AG04449 (cell line): ENCODE measurements at regions not wholly inside any gene's neighbourhood (a gene's known extent, or its start where the extent isn't known, plus 50 kb on each side); places are given as distances from the start of the nearest gene placed in this dataset.
"Not testable (repeated sequence)": the region's sequence is repeated elsewhere in the genome, so short reads cannot be mapped to it uniquely, and the experiment has no call there.

ENCODE experiments used
- CTCF ChIA-PET: fragments of 350-600 bp; formaldehyde crosslinking; extraction: SDS; loops from one replicate; lab custom pipeline; 2021; ENCODE audit warnings: antibody characterized with exemption; lab: Yijun Ruan, JAX
- POLR2A ChIA-PET: fragments of 400-600, 350-600 bp; formaldehyde crosslinking; extraction: SDS; loops from one replicate; lab custom pipeline; 2020; ENCODE audit warnings: antibody characterized with exemption, inconsistent platforms; lab: Yijun Ruan, JAX
- DNase-seq: peaks from one replicate; pipeline ENCODE4 v3.0.0-alpha.2; 2010; ENCODE audit warnings: low read depth, low spot score
- H3K4me3 ChIP-seq: 2 replicates; pipeline ENCODE4 v1.5.1; 2011; ENCODE audit warnings: low read depth, mild to moderate bottlenecking, control low read depth, low read length
- CTCF ChIP-seq: IDR thresholded peaks from one replicate; pipeline ENCODE4 v1.5.1; 2011; ENCODE audit warnings: mild to moderate bottlenecking, moderate library complexity, low read length, control low read depth, inconsistent platforms; ENCODE audit not compliant: insufficient read depth; ENCODE audit errors: missing control alignments

GRCh38 chr3:73148206-73148605 is 86.7 kb downstream of the EBLN2 start:
- ChIA-PET POLR2A (no interaction called here), CTCF (no interaction called here)
- H3K4me3 ChIP-seq, result no peak overlapping the region

GRCh38 chr3:73148682-73149081 is 87.2 kb downstream of the EBLN2 start:
- POLR2A ChIA-PET, result no interaction called here
- CTCF ChIA-PET, result no interaction called here
- no peak for TF ChIP-seq CTCF
- no peak for DNase-seq
- no peak overlapping the region for H3K4me3 ChIP-seq

More at GRCh38 chr3:73148206-73148605, 86.7 kb downstream of the EBLN2 start:
- no peak for DNase-seq
- no peak for TF ChIP-seq CTCF

GRCh38 chr3:73150369-73151130 is 89.1 kb downstream of the EBLN2 start:
- CTCF ChIA-PET, result interaction anchor here (0.9 kb wide), 1 partner anchor 283 kb away, joined by 3 read pairs; no protein-coding TSS in a partner anchor
- POLR2A ChIA-PET, result no interaction called here

GRCh38 chr3:73152571-73152970 is 91.1 kb downstream of the EBLN2 start:
- H3K4me3 ChIP-seq, CTCF ChIA-PET: not testable (repeated sequence)

More at GRCh38 chr3:73150369-73151130, 89.1 kb downstream of the EBLN2 start:
- TF ChIP-seq CTCF, result no peak
- H3K4me3 ChIP-seq, result no peak overlapping the region
- DNase-seq, result no peak

GRCh38 chr3:73153057-73153456 is 91.6 kb downstream of the EBLN2 start:
- CTCF ChIA-PET, DNase-seq, POLR2A ChIA-PET, H3K4me3 ChIP-seq: not testable (repeated sequence)

More at GRCh38 chr3:73152571-73152970, 91.1 kb downstream of the EBLN2 start:
- DNase-seq, POLR2A ChIA-PET: not testable (repeated sequence)

- POLR2A ChIA-PET, CTCF ChIA-PET, DNase-seq, H3K4me3 ChIP-seq: not testable (repeated sequence)
Measured at GRCh38 chr3:73154261-73154660, 92.8 kb downstream of the EBLN2 start.

- POLR2A ChIA-PET, H3K4me3 ChIP-seq, DNase-seq, CTCF ChIA-PET: not testable (repeated sequence)
Measured at GRCh38 chr3:73155441-73155840, 94.0 kb downstream of the EBLN2 start.

- TF ChIP-seq CTCF, result no peak
- ChIA-PET CTCF (no interaction called here), POLR2A (no interaction called here)
- no peak for DNase-seq
- no peak overlapping the region for H3K4me3 ChIP-seq
Measured at GRCh38 chr3:73164622-73165021, 103.2 kb downstream of the EBLN2 start.
